HL-60 (cell line): ENCODE measurements at regions not wholly inside any gene's neighbourhood (a gene's known extent, or its start where the extent isn't known, plus 50 kb on each side); places are given as distances from the start of the nearest gene placed in this dataset.

Experiments used
- GABPA ChIP-seq: IDR thresholded peaks from 2 replicates; pipeline ENCODE4 v1.6.1; 2012; ENCODE audit warnings: low read depth
- SPI1 ChIP-seq: IDR thresholded peaks from 2 replicates; pipeline ENCODE4 v1.6.1; 2012; ENCODE audit warnings: low read depth, mild to moderate bottlenecking, borderline replicate concordance
- TF ChIP-seq, protein P1 (sequence below): IDR thresholded peaks from one replicate; pipeline ENCODE4 v1.5.1; 2011; ENCODE audit warnings: low read length, control low read depth, inconsistent platforms; ENCODE audit not compliant: insufficient read depth
- TF ChIP-seq, protein P2 (sequence below): IDR thresholded peaks from 2 replicates; pipeline ENCODE4 v1.6.1; 2012; ENCODE audit warnings: low read depth; ENCODE audit not compliant: insufficient replicate concordance

DNA sequence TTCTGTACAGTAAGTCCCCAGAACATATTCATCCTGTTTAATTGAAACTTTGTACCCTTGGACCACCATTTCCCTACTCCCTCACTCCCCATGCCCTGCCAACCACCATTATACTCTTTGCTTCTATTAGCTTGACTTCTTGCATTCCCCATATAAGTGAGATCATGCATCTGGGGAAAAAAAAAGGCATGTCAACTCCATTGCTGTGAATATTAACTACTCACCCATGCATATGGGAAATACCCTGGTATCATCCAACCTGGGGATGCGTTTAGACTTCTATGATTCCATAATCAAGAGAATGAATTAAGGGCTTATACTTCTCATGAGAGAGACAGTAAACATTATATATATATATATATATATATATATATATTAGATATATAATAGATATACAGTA, 659.4 kb upstream of the C9orf72 start:
- TF ChIP-seq, protein P1, sequence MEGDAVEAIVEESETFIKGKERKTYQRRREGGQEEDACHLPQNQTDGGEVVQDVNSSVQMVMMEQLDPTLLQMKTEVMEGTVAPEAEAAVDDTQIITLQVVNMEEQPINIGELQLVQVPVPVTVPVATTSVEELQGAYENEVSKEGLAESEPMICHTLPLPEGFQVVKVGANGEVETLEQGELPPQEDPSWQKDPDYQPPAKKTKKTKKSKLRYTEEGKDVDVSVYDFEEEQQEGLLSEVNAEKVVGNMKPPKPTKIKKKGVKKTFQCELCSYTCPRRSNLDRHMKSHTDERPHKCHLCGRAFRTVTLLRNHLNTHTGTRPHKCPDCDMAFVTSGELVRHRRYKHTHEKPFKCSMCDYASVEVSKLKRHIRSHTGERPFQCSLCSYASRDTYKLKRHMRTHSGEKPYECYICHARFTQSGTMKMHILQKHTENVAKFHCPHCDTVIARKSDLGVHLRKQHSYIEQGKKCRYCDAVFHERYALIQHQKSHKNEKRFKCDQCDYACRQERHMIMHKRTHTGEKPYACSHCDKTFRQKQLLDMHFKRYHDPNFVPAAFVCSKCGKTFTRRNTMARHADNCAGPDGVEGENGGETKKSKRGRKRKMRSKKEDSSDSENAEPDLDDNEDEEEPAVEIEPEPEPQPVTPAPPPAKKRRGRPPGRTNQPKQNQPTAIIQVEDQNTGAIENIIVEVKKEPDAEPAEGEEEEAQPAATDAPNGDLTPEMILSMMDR, result no peak
- TF ChIP-seq GABPA (no peak), SPI1 (no peak)
- TF ChIP-seq, protein P2, sequence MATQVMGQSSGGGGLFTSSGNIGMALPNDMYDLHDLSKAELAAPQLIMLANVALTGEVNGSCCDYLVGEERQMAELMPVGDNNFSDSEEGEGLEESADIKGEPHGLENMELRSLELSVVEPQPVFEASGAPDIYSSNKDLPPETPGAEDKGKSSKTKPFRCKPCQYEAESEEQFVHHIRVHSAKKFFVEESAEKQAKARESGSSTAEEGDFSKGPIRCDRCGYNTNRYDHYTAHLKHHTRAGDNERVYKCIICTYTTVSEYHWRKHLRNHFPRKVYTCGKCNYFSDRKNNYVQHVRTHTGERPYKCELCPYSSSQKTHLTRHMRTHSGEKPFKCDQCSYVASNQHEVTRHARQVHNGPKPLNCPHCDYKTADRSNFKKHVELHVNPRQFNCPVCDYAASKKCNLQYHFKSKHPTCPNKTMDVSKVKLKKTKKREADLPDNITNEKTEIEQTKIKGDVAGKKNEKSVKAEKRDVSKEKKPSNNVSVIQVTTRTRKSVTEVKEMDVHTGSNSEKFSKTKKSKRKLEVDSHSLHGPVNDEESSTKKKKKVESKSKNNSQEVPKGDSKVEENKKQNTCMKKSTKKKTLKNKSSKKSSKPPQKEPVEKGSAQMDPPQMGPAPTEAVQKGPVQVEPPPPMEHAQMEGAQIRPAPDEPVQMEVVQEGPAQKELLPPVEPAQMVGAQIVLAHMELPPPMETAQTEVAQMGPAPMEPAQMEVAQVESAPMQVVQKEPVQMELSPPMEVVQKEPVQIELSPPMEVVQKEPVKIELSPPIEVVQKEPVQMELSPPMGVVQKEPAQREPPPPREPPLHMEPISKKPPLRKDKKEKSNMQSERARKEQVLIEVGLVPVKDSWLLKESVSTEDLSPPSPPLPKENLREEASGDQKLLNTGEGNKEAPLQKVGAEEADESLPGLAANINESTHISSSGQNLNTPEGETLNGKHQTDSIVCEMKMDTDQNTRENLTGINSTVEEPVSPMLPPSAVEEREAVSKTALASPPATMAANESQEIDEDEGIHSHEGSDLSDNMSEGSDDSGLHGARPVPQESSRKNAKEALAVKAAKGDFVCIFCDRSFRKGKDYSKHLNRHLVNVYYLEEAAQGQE, result no peak
